Heart left ventricle (tissue), 16 donors: ENCODE measurements at regions not wholly inside any gene's neighbourhood (a gene's known extent, or its start where the extent isn't known, plus 50 kb on each side); places are given as distances from the start of the nearest gene placed in this dataset.

Experiments
- ATAC-seq, 4 donors: fragments of 200-7000 bp; cut with Tn5 transposase; one replicate each; pipeline ENCODE4 v1.9.1; 2020 to 2022; ENCODE audit warnings: moderate library complexity in 4 of 4, mild to moderate bottlenecking in 3 of 4, moderate number of reproducible peaks in 1 of 4
- DNase-seq, 5 donors: peaks; one replicate each; pipeline ENCODE4 v3.0.0-alpha.2; 2020
- H3K27ac ChIP-seq, 12 donors: fragments of 200-600 bp; sonication (generic) in 4 of 12; one replicate each; pipeline versions ENCODE4 v1.5.0 to v1.8.0; 2016 to 2022; ENCODE audit warnings: mild to moderate bottlenecking in 2 of 12
- H3K27me3 ChIP-seq, 9 donors: fragments of 200-600 bp; sonication (generic) in 2 of 9; one replicate each; pipeline versions ENCODE4 v1.5.1 to v1.8.0; 2016 to 2022; ENCODE audit warnings: mild to moderate bottlenecking in 3 of 9
- H3K36me3 ChIP-seq, 9 donors: fragments of 200-600 bp; sonication (generic) in 2 of 9; one replicate each; pipeline versions ENCODE4 v1.5.0 to v1.8.0; 2018 to 2022; ENCODE audit warnings: mild to moderate bottlenecking in 2 of 9
- H3K4me1 ChIP-seq, 12 donors: fragments of 200-600 bp; sonication (generic) in 4 of 12; one replicate each; pipeline versions ENCODE4 v1.5.0 to v1.8.0; 2016 to 2022; ENCODE audit warnings: mild to moderate bottlenecking in 3 of 12
- H3K4me3 ChIP-seq, 12 donors: fragments of 200-600 bp; sonication (generic) in 4 of 12; one replicate each; pipeline versions ENCODE4 v1.5.0 to v1.8.0; 2017 to 2022; ENCODE audit warnings: mild to moderate bottlenecking in 9 of 12, moderate library complexity in 4 of 12
- H3K9me3 ChIP-seq, 12 donors: fragments of 200-600 bp; sonication (generic) in 4 of 12; one replicate each; pipeline versions ENCODE4 v1.5.0 to v1.8.0; 2016 to 2022; ENCODE audit warnings: mild to moderate bottlenecking in 1 of 12
- CTCF ChIP-seq, 12 donors: fragments of 200-600 bp; sonication (generic) in 4 of 12; IDR thresholded peaks; one replicate each; pipeline versions ENCODE4 v1.5.0 to v1.8.0; 2018 to 2022; ENCODE audit warnings: antibody characterized with exemption in 12 of 12, mild to moderate bottlenecking in 5 of 12
- POLR2A ChIP-seq, 2 donors: fragments of 450-650 bp; IDR thresholded peaks; one replicate each; pipeline ENCODE4 v1.6.1; 2017; ENCODE audit warnings: antibody characterized with exemption in 2 of 2, mild to moderate bottlenecking in 2 of 2, moderate library complexity in 2 of 2
- WGBS, 4 donors: extraction: QIAGEN DNeasy Blood & Tissue Kit in 2 of 4; methylation state at CpG; one replicate each; pipeline versions ENCODE4 v1.1.5 to v1.1.7; 2013 to 2018; 5-methylcytosine and 5-hydroxymethylcytosine counted together
- intact Hi-C, 10 donors: fragments of 100-400 bp; cut with DNase I; formaldehyde crosslinking; loops; one replicate each; pipeline versions ENCODE4 v1.11.1 to v1.14.2; 2022
- donor health status: ischemic (EF 13 %, LVEDD 7.1; RV severe dilation, severe dysfunction).
- donor health status: healthy with polysubstance abuse.
- donor health status: DM: no; HTN: yes; CAD: no.
- donor health status: DM: no; HTN: no; CAD: no.
- donor health status: ischemic (EF 25% LVEDD 6.9; RV normal size, moderate dysfunction).
- donor health status: ischemic (EF 25% LVEDD 5.7; RV mildly dilated, moderate dysfunction).
- donor health status: healthy.
- donor health status: DM: yes; HTN: yes; CAD: no.
- donor health status: ischemic (EF 35%, LVEDD 5.7; RV mildly dilated, moderate dysfunction).
- donor health status: nonischemic (EF 11% LVEDD 7.7; RV severe dilation, severe dysfunction).
- donor health status: DM: yes; HTN: yes; CAD: no.
- donor health status: PGD.
- donor health status: ischemic (EF 29% LVEDD 5.4; RV normal size, mild dysfunction).
- donor health status: nonischemic (EF 23%, LVEDD 6.1; RV moderate dilation, normal function).

- Histone ChIP-seq H3K4me3 (no peak overlapping the region), H3K27me3 (no peaks in the 10 kb centered on the region), H3K27ac (no peak overlapping the region), H3K9me3 (no peaks in the 10 kb centered on the region), H3K4me1 (no peaks in the 10 kb centered on the region), H3K36me3 (no peaks in the 10 kb centered on the region)
- DNase-seq (no peak), ATAC-seq (peak in 1 of 4 donors; percentile 52)
- no peak for TF ChIP-seq POLR2A (IDR thresholded peaks at IDR 0.05)
- no peak for TF ChIP-seq CTCF (IDR thresholded peaks at IDR 0.05)
- 50 to 55% (median 52%) methylated on average over 5 of the region's 5 CpGs for WGBS, 4 donors
- intact Hi-C loops: no loop called here
Measured at GRCh38 chr14:87131879-87132278, 861.1 kb downstream of the GALC start.

GRCh38 chr14:87122166-87122565, 870.8 kb downstream of the GALC start:
- Histone ChIP-seq H3K4me3 (no peak overlapping the region), H3K27me3 (no peaks in the 10 kb centered on the region), H3K27ac (peak overlapping the region in 1 of 12 donors; percentile 8), H3K9me3 (peaks cover 0 to 3% (median 0%) of the 10 kb centered on the region in 12 donors), H3K4me1 (no peaks in the 10 kb centered on the region), H3K36me3 (no peaks in the 10 kb centered on the region)
- TF ChIP-seq CTCF (IDR thresholded peaks at IDR 0.05) (no peak), POLR2A (IDR thresholded peaks at IDR 0.05) (no peak)
- intact Hi-C loops: no loop called here
- DNase-seq: no peak
- ATAC-seq: no peak

GRCh38 chr14:87121716-87122115, 871.3 kb downstream of the GALC start:
- Histone ChIP-seq H3K27me3 (no peaks in the 10 kb centered on the region), H3K36me3 (no peaks in the 10 kb centered on the region), H3K27ac (peak overlapping the region in 1 of 12 donors; percentile 8), H3K4me3 (no peak overlapping the region), H3K9me3 (peaks cover 0 to 3% (median 0%) of the 10 kb centered on the region in 12 donors), H3K4me1 (no peaks in the 10 kb centered on the region)
- intact Hi-C loops: no loop called here
- ATAC-seq: no peak
- TF ChIP-seq CTCF (IDR thresholded peaks at IDR 0.05): no peak
- WGBS, 4 donors: 56 to 81% (median 69%) methylated on average over 2 of the region's 2 CpGs
- DNase-seq: no peak

GRCh38 chr14:87115234-87115633, 877.7 kb downstream of the GALC start:
- TF ChIP-seq POLR2A (IDR thresholded peaks at IDR 0.05): no peak
- no peak for TF ChIP-seq CTCF (IDR thresholded peaks at IDR 0.05)
- ATAC-seq (no peak), DNase-seq (no peak)
- H3K36me3 ChIP-seq: no peaks in the 10 kb centered on the region
- 25 to 43% (median 39%) methylated on average over 1 of the region's 1 CpG for WGBS, 4 donors
- peaks cover 0 to 3% (median 0%) of the 10 kb centered on the region in 12 donors for H3K9me3 ChIP-seq
- intact Hi-C loops: no loop called here
- no peaks in the 10 kb centered on the region for H3K27me3 ChIP-seq
- H3K4me1 ChIP-seq: no peaks in the 10 kb centered on the region
- no peak overlapping the region for H3K4me3 ChIP-seq
- H3K27ac ChIP-seq: no peak overlapping the region
